NCI-H2081 treated with DMSO at 0.1 percent for 48 hours (cell line): ENCODE measurements at regions not wholly inside any gene's neighbourhood (a gene's known extent, or its start where the extent isn't known, plus 50 kb on each side); places are given as distances from the start of the nearest gene placed in this dataset.

Experiments
- DNase-seq: peaks from one replicate; lab custom pipeline; 2025; lab: John Stamatoyannopoulos, UW

GRCh38 chr13:44243198-44243857 is 130.3 kb upstream of the SERP2 start:
- no peak for DNase-seq

GRCh38 chr13:44244288-44244687 is 129.3 kb upstream of the SERP2 start:
- DNase-seq, result no peak

GRCh38 chr13:44249431-44249836 is 124.2 kb upstream of the SERP2 start:
- no peak for DNase-seq

GRCh38 chr13:44252938-44253337 is 120.7 kb upstream of the SERP2 start:
- DNase-seq, result no peak

- DNase-seq, result no peak
Observed at GRCh38 chr13:44255771-44256364, 117.8 kb upstream of the SERP2 start.

- no peak for DNase-seq
Observed at GRCh38 chr13:44257796-44258195, 115.8 kb upstream of the SERP2 start.

- no peak for DNase-seq
Observed at GRCh38 chr13:44259045-44260027, 114.3 kb upstream of the SERP2 start.

GRCh38 chr13:44260336-44260735 is 113.3 kb upstream of the SERP2 start:
- no peak for DNase-seq

- DNase-seq, result no peak
Observed at GRCh38 chr13:44263751-44264620, 109.6 kb upstream of the SERP2 start.

- DNase-seq, result no peak
Observed at GRCh38 chr13:44266305-44266704, 107.3 kb upstream of the SERP2 start.

- no peak for DNase-seq
Observed at GRCh38 chr13:44266772-44267171, 106.9 kb upstream of the SERP2 start.

- DNase-seq, result no peak
Observed at GRCh38 chr13:44267203-44267602, 106.4 kb upstream of the SERP2 start.

- no peak for DNase-seq
Observed at GRCh38 chr13:44267980-44268379, 105.6 kb upstream of the SERP2 start.

GRCh38 chr13:44268980-44269379 is 104.6 kb upstream of the SERP2 start:
- DNase-seq, result no peak

- DNase-seq, result no peak
Observed at GRCh38 chr13:44270150-44270549, 103.5 kb upstream of the SERP2 start.

- no peak for DNase-seq
Observed at GRCh38 chr13:44271031-44271455, 102.6 kb upstream of the SERP2 start.

GRCh38 chr13:44271473-44271872 is 102.2 kb upstream of the SERP2 start:
- no peak for DNase-seq

- no peak for DNase-seq
Observed at GRCh38 chr13:44271915-44272341, 101.7 kb upstream of the SERP2 start.

- DNase-seq, result no peak
Observed at GRCh38 chr13:44272692-44273091, 100.9 kb upstream of the SERP2 start.

GRCh38 chr13:44273216-44273615 is 100.4 kb upstream of the SERP2 start:
- no peak for DNase-seq

- DNase-seq, result no peak
Observed at GRCh38 chr13:44273991-44274770, 99.4 kb upstream of the SERP2 start.
